ENCODE measurements at regions not wholly inside any gene's neighbourhood (a gene's known extent, or its start where the extent isn't known, plus 50 kb on each side); places are given as distances from the start of the nearest gene placed in this dataset.

GRCh38 chr4:100288161-100288560 is 97.9 kb upstream of the DDIT4L start:
- Histone ChIP-seq H2BK20ac (ENCODE audit: low read depth, low read length, poor library complexity, severe bottlenecking) (no peak overlapping the region), H3K4me2 (ENCODE audit: insufficient read depth, insufficient read length, low read length) (no peak overlapping the region), H2BK12ac (ENCODE audit: insufficient read length, low read depth, low read length) (no peak overlapping the region), H3K18ac (ENCODE audit: insufficient read length, low read depth, low read length) (no peak overlapping the region), H4K5ac (ENCODE audit: insufficient read length, low read depth, low read length) (no peak overlapping the region), H3K23me2 (ENCODE audit: insufficient read length, low read depth, low read length, poor library complexity, severe bottlenecking) (no peaks in the 10 kb centered on the region), H3K4me1 (ENCODE audit: insufficient read depth, low read length) (no peaks in the 10 kb centered on the region; the same call in 1 of the 2 replicates), H3K14ac (ENCODE audit: insufficient read depth, low read length) (no peak overlapping the region), H3K79me2 (ENCODE audit: insufficient read depth, low read length) (no peaks in the 10 kb centered on the region), H3K9ac (ENCODE audit: extremely low read depth, insufficient read length, low read length) (no peak overlapping the region), H2AFZ (ENCODE audit: low read length) (no peak overlapping the region), H2BK5ac (ENCODE audit: insufficient read length, low read length) (no peak overlapping the region), H3K9me3 (ENCODE audit: control insufficient read depth, low read depth, low read length) (no peaks in the 10 kb centered on the region), H4K20me1 (ENCODE audit: control insufficient read depth, insufficient read depth, insufficient read length) (no peaks in the 10 kb centered on the region), H4K91ac (ENCODE audit: insufficient read length, low read depth, low read length) (no peak overlapping the region), H3K23ac (ENCODE audit: insufficient read length, low read depth, low read length) (no peak overlapping the region), H3K4ac (ENCODE audit: low read depth, low read length) (no peak overlapping the region), H3K56ac (ENCODE audit: insufficient read length, low read depth, low read length) (no peak overlapping the region), H4K8ac (replicated peaks; ENCODE audit: insufficient read length, low read depth, low read length) (no peak overlapping the region), H2BK120ac (ENCODE audit: low read depth, low read length, poor library complexity, severe bottlenecking) (no peak overlapping the region), H2AK5ac (ENCODE audit: insufficient read length, low read length) (no peak overlapping the region), H3K79me1 (ENCODE audit: insufficient read depth, low read depth, low read length, poor library complexity, severe bottlenecking) (no peaks in the 10 kb centered on the region), H2BK15ac (ENCODE audit: low read depth, low read length) (no peak overlapping the region), H3K27me3 (ENCODE audit: insufficient read depth, low read length) (no peaks in the 10 kb centered on the region), H3T11ph (ENCODE audit: low read length) (no peak overlapping the region), H3K27ac (ENCODE audit: insufficient read length, low read depth, low read length) (no peak overlapping the region)
- no peaks in the 10 kb centered on the region for H3K9me3 Mint-ChIP-seq
- no CpG with 5 or more reads among the region's 1 CpG for WGBS (ENCODE audit: extremely low coverage, insufficient read length, low lambda C conversion rate)
- DNase-seq: no peak
- TF ChIP-seq CTCF (conservative IDR thresholded peaks at IDR 0.05): no peak
- H3K27me3 Mint-ChIP-seq (ENCODE audit: low read depth): no peaks in the 10 kb centered on the region
- no peak overlapping the region for H3K4me3 Mint-ChIP-seq
- peaks cover 28 to 31% of the 10 kb centered on the region in 2 experiments for H3K4me1 Mint-ChIP-seq
- no peak overlapping the region for H3K27ac Mint-ChIP-seq
- H3K36me3 Mint-ChIP-seq (ENCODE audit: insufficient read depth in 1 of 3, low read depth in 3 of 3): no peaks in the 10 kb centered on the region
